ENCODE measurements at regions not wholly inside any gene's neighbourhood (a gene's known extent, or its start where the extent isn't known, plus 50 kb on each side); places are given as distances from the start of the nearest gene placed in this dataset.
"Not testable (repeated sequence)": the region's sequence is repeated elsewhere in the genome, so short reads cannot be mapped to it uniquely, and the experiment has no call there.

GRCh38 chr13:22883262-22883840 is 297.4 kb upstream of the SGCG start:
- no peak for DNase-seq

- DNase-seq = no peak
Observed at GRCh38 chr13:22883956-22884355, 296.8 kb upstream of the SGCG start.

- DNase-seq = not testable (repeated sequence)
Observed at GRCh38 chr13:22886061-22886460, 294.7 kb upstream of the SGCG start.

GRCh38 chr13:22889376-22889775 is 291.4 kb upstream of the SGCG start:
- not testable (repeated sequence) for DNase-seq

GRCh38 chr13:22893204-22893603 is 287.6 kb upstream of the SGCG start:
- DNase-seq = peak; percentile 45

- no peak for DNase-seq
Observed at GRCh38 chr13:22893777-22894176, 287.0 kb upstream of the SGCG start.

GRCh38 chr13:22897571-22898314 is 283.0 kb upstream of the SGCG start:
- no peak for DNase-seq

- DNase-seq = not testable (repeated sequence)
Observed at GRCh38 chr13:22900416-22900951, 280.3 kb upstream of the SGCG start.

- DNase-seq = no peak
Observed at GRCh38 chr13:22903301-22903700, 277.5 kb upstream of the SGCG start.

GRCh38 chr13:22903925-22904324 is 276.9 kb upstream of the SGCG start:
- DNase-seq = no peak

- DNase-seq = peak; percentile 68 to 75
Observed at GRCh38 chr13:22915442-22916082, 265.2 kb upstream of the SGCG start.

GRCh38 chr13:22916276-22916675 is 264.5 kb upstream of the SGCG start:
- peak in 1 of 2 donors; percentile 11 for DNase-seq

- DNase-seq = peak; percentile 77 to 81
Observed at GRCh38 chr13:22925881-22926747, 254.7 kb upstream of the SGCG start.

GRCh38 chr13:22926748-22927400 is 253.9 kb upstream of the SGCG start:
- peak in 1 of 2 donors; percentile 6 for DNase-seq

- not testable (repeated sequence) for DNase-seq
Observed at GRCh38 chr13:22927845-22928244, 252.9 kb upstream of the SGCG start.

- DNase-seq = no peak
Observed at GRCh38 chr13:22929381-22930126, 251.2 kb upstream of the SGCG start.

- DNase-seq = no peak
Observed at GRCh38 chr13:22931576-22931975, 249.2 kb upstream of the SGCG start.

GRCh38 chr13:22932632-22933412 is 248.0 kb upstream of the SGCG start:
- DNase-seq = not testable (repeated sequence)

GRCh38 chr13:22933571-22934181 is 247.1 kb upstream of the SGCG start:
- no peak for DNase-seq

Measured in right lung (tissue), 2 donors.